ENCODE measurements at regions not wholly inside any gene's neighbourhood (a gene's known extent, or its start where the extent isn't known, plus 50 kb on each side); places are given as distances from the start of the nearest gene placed in this dataset.

DNA sequence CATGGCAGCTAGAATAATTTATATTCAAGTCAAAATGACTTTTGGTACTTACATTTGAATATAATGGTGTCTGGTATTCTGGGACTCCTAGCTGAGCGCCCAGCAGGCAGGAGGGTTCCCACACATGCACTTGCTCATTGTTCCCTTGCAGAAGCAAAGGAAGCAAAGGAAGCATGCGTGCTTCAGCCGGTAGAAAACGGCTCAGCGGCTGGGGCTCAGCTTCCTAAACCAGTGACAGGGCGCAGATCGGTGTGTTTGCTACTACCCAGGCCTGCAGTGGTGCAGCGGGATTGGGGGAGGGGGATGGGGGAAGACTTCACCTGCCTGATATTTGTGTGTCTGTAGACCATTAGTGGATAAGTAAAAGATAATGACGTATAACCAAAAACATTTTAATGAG lies 978.3 kb upstream of the TENM3 start:
- Histone ChIP-seq H3K27me3 (replicated peaks in 1 of 7) (peaks cover 0 to 4% (median 0%) of the 10 kb centered on the region in 7 donors), H3K4me1 (no peaks in the 10 kb centered on the region), H3K4me3 (no peak overlapping the region), H3K9me3 (no peaks in the 10 kb centered on the region), H3K27ac (no peak overlapping the region), H3K36me3 (no peaks in the 10 kb centered on the region)
- 10 to 22% (median 14%) methylated on average over 9 of the region's 9 CpGs for WGBS, 5 donors
- no peak for DNase-seq
- TF ChIP-seq POLR2A (IDR thresholded peaks at IDR 0.05), result no peak
- no peak for TF ChIP-seq POLR2AphosphoS5 (IDR thresholded peaks at IDR 0.05)
- TF ChIP-seq, protein P1, sequence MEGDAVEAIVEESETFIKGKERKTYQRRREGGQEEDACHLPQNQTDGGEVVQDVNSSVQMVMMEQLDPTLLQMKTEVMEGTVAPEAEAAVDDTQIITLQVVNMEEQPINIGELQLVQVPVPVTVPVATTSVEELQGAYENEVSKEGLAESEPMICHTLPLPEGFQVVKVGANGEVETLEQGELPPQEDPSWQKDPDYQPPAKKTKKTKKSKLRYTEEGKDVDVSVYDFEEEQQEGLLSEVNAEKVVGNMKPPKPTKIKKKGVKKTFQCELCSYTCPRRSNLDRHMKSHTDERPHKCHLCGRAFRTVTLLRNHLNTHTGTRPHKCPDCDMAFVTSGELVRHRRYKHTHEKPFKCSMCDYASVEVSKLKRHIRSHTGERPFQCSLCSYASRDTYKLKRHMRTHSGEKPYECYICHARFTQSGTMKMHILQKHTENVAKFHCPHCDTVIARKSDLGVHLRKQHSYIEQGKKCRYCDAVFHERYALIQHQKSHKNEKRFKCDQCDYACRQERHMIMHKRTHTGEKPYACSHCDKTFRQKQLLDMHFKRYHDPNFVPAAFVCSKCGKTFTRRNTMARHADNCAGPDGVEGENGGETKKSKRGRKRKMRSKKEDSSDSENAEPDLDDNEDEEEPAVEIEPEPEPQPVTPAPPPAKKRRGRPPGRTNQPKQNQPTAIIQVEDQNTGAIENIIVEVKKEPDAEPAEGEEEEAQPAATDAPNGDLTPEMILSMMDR (IDR thresholded peaks at IDR 0.05 in 8 of 11, conservative IDR thresholded peaks at IDR 0.05 in 3 of 11), result no peak
- intact Hi-C loops (cut with DNase I; ENCODE audit: low total_unique reads), result no loop called here

DNA sequence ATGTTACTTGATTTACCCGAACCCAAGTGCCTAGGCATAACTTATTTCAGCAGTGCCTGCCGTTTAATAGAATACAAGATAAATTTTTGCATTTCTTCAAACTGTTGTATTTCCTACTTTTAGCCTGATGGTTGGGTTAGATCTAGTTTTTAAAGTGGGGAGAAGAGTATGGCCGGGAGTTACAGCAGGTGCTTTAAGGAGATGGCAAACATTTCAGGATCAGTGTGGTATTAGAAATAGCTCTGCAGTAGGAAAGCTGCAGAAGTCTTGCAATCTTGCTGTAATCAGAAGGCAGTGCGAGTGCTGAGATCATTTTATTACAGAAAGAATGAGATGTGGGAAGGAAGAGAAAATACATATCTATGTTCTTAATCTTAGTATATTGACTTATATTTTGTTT lies 977.8 kb upstream of the TENM3 start:
- no peak overlapping the region for H3K4me3 ChIP-seq
- no peak overlapping the region for H3K27ac ChIP-seq
- intact Hi-C loops (cut with DNase I; ENCODE audit: low total_unique reads), result no loop called here
- no peaks in the 10 kb centered on the region for H3K4me1 ChIP-seq
- 49 to 73% (median 53%) methylated on average over 4 of the region's 4 CpGs for WGBS, 5 donors
- DNase-seq, result no peak
- TF ChIP-seq, protein P1 (IDR thresholded peaks at IDR 0.05 in 8 of 11, conservative IDR thresholded peaks at IDR 0.05 in 3 of 11), result no peak
- TF ChIP-seq POLR2AphosphoS5 (IDR thresholded peaks at IDR 0.05) (no peak), POLR2A (IDR thresholded peaks at IDR 0.05) (no peak)
- H3K36me3 ChIP-seq, result no peaks in the 10 kb centered on the region
- H3K9me3 ChIP-seq, result no peaks in the 10 kb centered on the region
- H3K27me3 ChIP-seq (replicated peaks in 1 of 7), result peaks cover 0 to 4% (median 0%) of the 10 kb centered on the region in 7 donors

DNA sequence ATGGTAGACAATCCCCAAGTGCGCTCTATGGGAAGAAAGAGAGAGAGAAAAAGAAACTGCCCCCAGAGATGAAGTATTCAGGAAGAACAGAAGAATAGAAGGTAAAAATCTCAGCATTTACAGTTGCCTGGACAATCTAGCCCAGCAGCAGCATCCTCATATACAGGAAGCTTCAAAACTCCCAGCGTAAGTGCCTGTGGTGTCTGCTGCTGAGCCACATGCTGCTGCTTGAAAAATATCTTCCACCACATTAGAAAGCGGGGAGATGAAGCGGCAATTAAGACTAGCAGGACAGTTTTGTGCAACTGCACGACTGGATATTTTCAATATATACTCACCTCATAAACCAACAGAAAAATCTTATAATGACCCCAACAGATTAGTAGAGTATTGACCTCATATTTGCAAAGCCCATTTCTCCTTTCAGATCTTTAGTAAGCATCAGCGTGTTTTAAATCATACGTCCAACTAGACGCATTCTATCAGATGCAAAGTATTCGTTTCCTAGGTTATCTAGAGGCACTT lies 972.0 kb upstream of the TENM3 start:
- Histone ChIP-seq H3K27me3 (replicated peaks in 1 of 7) (no peaks in the 10 kb centered on the region), H3K27ac (no peak overlapping the region), H3K9me3 (peaks cover 0 to 7% (median 0%) of the 10 kb centered on the region in 8 donors), H3K4me3 (no peak overlapping the region), H3K4me1 (no peaks in the 10 kb centered on the region), H3K36me3 (no peaks in the 10 kb centered on the region)
- intact Hi-C loops (cut with DNase I; ENCODE audit: low total_unique reads), result no loop called here
- TF ChIP-seq POLR2AphosphoS5 (IDR thresholded peaks at IDR 0.05) (no peak), POLR2A (IDR thresholded peaks at IDR 0.05) (no peak)
- TF ChIP-seq, protein P1 (IDR thresholded peaks at IDR 0.05 in 8 of 11, conservative IDR thresholded peaks at IDR 0.05 in 3 of 11), result no peak
- DNase-seq, result no peak
- 71 to 90% (median 76%) methylated on average over 9 of the region's 9 CpGs for WGBS, 5 donors

DNA sequence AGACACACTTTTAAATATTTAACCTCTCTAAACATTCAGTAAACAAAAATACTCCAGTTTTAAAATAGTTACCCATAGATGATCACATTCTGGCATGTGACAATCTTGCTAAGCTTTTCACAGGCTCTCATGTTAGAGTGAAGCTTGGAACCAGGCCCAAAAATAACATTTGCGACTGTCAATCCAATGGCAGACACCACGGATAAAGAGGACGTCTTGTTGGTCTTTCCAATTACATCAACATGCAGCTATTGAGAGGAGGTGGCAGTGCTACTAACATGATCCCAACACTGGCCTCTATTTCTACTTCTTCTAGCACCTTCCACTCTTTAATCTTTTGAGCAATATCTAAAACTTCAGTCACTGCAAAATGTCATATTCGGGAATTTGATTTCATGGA lies 970.8 kb upstream of the TENM3 start:
- no peaks in the 10 kb centered on the region for H3K27me3 ChIP-seq (replicated peaks in 1 of 7)
- DNase-seq, result no peak
- H3K27ac ChIP-seq, result no peak overlapping the region
- no peaks in the 10 kb centered on the region for H3K36me3 ChIP-seq
- H3K4me1 ChIP-seq, result no peaks in the 10 kb centered on the region
- WGBS, 5 donors, result 83 to 94% (median 87%) methylated on average over 4 of the region's 4 CpGs
- intact Hi-C loops (cut with DNase I; ENCODE audit: low total_unique reads), result no loop called here
- peaks cover 0 to 10% (median 2%) of the 10 kb centered on the region in 8 donors for H3K9me3 ChIP-seq
- TF ChIP-seq POLR2AphosphoS5 (IDR thresholded peaks at IDR 0.05), result no peak
- TF ChIP-seq POLR2A (IDR thresholded peaks at IDR 0.05), result no peak
- TF ChIP-seq, protein P1 (IDR thresholded peaks at IDR 0.05 in 8 of 11, conservative IDR thresholded peaks at IDR 0.05 in 3 of 11), result no peak
- no peak overlapping the region for H3K4me3 ChIP-seq
